EH (cell line): ENCODE measurements at regions not wholly inside any gene's neighbourhood (a gene's known extent, or its start where the extent isn't known, plus 50 kb on each side); places are given as distances from the start of the nearest gene placed in this dataset.

Source experiments
- DNase-seq: peaks from one replicate; pipeline ENCODE4 v3.0.0-alpha.2; 2015; ENCODE audit warnings: low read depth

DNA sequence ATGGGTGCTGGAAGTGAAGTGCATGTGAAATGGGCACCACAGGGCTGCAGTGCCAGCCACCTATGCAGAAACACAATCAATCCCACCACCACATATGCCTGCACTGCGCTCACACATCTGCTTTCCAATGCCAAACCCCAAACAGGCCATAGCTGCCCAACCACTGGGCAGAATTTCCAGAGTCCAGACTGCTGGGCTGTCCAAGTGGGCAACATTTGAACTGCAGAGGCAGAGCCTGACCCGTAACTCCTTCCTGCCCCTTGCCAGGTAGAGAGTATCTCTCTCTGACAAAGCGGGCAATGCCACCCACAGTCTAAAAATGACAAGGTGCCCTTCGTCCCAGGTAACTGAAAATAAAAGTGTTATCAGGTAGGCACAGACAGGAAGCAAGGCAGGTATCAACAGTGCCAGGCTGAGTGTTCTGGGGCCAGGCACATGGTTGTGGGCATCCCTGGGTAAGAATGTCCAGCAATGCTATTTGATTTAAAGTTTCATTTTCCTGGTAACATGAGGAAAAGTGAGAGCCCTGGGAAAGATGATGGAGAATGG lies 79.5 kb downstream of the FOXA2 start:
- no peak for DNase-seq

DNA sequence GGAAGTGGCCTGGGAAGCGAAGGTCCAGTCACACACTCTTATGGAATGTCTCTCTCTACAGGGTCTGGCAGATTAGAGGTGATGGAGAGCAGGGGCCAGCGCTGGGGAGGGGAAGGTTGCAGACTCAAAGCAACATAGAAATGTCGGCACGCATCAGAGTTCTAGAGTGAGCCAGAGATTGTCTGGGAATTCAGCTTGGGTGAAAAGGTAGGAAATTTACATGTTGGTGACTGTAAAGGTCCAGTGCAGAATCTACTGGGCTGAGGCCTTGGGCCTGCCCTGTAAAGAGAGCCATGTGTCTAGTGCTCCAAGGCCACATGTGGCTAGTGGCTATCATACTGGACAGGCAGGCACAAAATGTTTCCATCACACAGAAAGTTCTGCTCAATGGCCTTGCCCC lies 80.8 kb downstream of the FOXA2 start:
- DNase-seq = no peak

DNA sequence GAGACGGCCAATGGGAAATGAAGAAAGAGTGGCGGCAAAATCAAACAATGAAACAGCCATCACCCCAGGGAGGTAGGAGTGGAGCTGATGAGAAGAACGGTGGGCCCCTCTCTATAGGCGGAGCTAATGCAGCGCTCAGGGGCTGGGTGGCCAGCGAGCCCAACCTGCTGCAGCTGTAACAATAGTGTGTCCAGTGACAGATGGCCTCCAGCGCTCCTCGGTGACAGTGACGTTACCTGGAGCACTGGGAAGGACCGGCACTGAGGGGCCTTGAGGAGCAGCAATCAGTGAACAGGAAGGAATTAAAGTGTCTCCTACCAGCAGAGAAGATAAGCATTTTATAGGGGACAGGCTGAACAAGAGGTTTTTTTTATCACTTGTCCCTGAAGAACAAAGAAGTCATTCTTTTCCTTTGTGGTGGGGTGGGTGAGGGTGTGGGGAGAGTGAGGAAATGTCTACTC lies 81.6 kb downstream of the FOXA2 start:
- DNase-seq = no peak

DNA sequence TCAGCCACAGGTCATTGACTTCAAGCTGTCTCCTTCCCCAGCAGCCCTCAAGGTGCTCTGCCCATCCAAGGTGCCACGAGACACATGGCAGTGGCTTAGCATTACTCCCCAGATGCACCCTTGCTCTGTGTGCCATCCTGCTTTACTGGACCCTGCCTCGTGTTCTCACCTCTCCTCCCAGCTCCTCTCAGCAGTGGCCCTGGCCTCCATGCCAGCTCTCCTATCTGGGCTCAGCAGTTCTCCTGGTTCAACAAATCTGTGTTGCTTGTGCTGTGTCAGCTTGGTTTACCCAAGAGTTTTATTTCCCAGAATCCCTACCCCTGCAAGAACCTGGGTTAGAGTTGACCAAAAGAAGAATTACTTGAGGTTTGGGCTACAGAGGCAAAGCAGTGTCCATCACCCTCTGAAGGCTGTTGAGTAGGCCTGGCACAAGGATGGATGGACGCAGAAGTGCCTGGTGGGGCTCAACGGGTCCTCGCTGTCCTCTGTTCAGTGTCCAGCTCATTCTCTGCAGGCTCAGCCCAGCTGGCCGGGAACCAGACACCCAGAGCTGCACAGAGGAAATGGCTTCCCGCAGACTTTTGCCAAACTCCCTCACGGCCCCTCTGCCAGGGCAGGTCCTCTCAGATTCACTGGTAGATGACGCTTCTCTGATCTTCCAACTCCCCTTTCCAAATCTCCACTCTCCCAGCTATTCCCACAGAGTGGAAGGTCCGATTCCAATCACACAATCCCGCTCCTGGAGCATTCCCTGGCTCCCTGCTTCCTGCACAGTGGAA lies 82.6 kb downstream of the FOXA2 start:
- DNase-seq = no peak

DNA sequence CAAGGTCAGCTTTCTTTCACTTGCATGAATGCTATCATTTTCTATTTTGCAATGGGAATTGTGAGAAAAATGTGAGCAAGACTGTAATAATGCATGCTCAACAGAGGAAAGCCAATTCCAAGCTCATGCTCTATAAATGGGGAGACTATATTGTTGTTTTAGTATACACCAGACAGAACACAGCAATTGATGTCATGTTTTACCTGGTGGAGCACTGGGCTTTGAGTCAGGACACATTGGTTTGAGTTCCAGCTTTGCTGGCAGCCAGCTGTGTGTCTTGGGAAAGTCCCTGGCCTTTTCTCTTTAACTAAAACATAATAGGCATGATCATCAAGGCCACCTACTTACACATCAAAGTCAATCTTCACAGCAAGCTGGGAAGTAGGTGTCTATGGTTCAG lies 83.3 kb downstream of the FOXA2 start:
- no peak for DNase-seq

DNA sequence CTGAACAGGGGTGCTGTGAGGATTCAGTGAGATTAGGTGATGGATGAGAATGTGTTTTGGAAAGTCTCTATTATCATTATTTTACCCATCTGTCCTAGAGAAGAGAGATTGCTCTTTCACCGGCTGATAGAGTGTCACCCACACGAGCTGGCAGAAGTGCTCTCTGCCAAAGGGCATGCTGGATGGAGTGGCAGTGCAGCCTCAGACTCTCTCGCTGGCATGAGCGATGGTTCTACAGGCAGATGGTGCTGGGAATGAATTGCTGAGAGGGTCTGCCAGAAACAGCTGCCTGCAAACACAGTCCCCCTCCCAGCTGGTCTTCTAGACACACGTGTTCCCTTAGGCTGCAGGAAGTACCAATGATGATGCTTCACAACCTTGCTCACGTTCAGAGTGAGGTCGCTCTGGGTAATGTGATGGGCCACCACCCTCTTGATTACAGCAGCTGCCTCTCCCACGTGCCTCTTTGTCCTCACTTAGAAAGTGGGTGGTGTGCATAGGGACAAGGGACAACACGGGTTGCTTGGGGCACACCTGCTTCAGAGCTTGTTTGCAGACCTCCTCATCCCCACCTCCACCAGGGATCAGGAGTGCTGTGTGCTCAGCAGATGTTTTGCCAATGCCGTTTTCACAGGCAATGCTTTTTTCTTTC lies 84.7 kb downstream of the FOXA2 start:
- DNase-seq = no peak

DNA sequence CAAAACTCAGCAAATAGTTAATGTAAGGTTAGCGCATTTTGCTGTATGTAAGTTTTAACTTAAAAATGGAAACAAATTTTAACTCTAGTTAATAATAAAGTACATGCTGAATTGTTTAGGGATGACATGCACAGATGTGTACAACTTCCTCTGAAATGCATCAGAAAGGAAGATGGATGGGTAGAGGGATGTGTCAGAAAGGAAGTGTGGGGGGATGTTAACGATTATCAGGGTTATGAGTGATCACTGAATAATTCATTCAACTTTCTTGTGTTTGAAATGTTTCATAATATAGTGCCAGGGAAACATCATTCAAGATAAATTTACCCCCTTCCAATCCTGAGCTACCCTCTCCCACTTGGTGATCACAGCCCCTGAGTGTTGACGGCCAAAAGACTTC lies 87.6 kb downstream of the FOXA2 start:
- DNase-seq = no peak

DNA sequence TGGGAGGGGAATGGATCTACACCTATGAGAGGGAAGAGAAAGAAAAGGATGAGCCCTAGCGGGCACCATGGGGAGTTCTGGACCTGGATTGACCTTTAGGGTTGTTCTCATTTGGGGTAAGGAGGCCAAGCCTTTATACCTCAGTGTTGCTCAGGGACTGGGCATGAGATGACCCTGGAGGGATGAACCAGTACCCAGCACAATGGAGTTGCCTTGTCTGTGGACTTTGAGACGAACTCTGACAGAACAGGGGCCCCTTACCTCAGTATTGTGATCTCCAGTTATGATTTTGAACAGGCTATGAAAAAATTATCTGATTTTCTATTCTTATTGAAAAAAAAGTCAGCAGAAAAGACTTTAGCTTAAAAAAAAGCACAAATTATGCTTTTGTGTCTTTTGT lies 88.6 kb downstream of the FOXA2 start:
- DNase-seq = no peak

DNA sequence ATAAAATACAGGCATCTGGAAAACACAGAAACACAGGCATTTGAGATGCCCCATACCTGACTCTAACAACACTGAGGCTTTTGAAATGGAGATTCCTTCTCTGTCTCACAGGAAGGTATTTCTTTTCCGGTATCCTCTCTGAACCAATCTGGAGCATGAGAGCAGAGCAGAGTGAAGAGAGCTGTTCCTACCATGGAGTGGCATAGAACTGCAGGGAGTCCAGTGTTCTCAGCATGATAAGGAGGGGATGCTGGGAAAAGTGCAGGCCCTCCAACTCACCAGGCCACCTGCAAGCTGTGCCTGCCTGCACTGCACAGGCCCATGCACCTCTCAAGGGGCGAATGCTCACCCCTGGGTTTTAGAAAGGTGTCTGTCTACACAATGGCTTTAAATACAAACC lies 89.2 kb downstream of the FOXA2 start:
- DNase-seq = no peak

DNA sequence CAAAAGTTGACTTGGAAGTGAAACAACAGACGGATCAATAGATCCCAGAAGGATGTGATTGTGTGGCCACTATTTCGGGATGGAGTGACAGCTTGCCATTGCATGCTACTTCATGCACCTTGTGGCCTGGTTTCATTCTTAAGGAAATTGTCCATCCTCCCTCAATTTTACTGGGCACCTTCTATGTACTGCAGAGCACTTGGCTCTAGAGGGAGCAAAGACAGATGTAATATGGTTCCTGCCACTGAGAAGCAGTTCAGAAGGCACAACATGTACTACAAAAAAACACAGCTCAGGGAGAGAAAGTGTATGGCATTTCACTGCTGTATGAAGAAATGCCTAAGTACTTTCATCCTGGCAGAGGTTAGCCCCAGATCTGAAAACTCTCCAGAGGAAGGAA lies 91.9 kb downstream of the FOXA2 start:
- no peak for DNase-seq

DNA sequence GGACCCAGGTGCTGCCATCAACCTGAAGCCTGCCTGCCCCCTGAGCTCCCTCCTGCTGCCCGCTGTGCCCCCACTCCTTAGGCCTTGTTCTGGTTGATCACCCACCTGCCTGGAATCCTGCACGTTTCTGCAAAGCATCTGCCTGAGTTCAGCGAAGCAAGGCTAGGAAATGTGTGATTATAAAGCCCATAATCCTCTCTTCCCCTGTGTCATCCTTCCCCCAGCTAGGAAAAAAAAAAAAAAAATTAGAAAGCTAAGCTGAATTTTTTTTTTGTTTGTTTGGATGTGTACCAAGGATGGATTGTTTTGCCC lies 93.2 kb downstream of the FOXA2 start:
- no peak for DNase-seq

DNA sequence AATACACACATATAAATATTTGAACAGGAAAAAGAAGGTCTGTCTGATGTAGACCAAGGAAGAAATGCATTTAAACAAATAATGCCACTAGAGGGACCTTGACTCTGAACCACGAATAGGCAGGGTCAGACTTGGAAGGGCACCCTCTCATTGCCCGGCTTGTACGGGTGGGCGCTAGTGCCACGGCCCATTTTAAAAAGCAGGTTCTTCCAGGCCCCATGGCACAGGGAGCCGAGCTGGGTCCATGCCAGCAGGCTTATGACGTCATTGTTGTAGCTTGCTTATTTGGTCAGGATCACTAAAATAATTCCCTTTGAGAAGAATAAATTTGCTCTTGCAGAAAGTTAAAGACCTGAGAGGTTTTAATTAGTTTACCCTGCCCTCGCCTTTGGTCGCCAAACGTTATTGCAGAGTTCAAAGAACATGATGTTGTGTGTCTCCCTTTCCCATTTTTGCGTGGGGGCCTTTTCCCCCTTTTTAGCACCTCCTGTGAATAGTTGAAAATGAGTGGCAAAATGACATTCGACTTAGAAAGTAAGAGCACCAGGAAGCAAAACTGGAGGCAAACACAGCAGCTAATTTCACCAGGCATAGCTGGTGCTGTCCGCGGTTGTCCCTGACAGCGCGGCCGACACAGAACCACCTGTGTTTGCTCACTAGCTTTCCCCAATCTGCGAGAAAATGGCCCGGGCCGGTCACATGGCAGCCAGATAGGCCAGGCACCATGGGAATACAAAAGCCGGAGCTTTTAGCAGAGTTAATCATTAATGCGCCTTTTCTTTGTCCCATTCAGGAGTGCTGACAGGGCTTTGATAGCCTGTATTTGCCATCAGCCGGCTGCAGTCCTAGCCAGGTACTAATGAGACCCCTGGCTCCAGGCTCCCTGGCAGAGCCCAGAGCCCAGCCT lies 93.8 kb downstream of the FOXA2 start:
- no peak for DNase-seq

DNA sequence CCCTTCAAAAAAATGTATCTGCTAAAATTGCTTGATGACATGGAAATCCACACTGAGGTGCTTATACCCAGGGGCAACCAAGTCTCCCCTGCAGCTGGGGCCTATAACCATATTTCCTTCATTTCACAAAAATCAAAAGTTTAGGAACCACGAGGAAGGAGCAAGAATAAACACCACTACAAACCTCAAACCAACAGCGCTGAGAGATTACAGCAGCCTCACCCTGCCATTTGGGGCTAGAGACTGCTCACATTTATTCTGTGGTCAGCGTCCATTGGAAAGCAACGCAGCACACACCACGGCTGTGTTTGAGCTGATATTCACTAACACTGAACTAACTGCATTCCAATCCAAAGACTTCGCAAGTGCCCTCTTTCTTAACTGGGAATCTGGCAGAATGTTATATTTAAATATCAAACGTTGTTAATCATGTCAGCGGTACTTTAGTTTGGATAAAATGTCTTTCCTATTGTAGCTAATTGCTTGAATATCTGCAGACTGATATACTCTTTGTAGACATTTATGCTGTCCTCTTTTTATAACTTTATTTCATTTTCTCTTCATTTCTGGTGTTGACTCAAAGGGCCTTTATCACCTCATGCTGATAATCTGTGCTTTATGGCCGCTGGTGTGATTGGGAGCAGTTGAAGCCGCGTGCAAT lies 94.6 kb downstream of the FOXA2 start:
- DNase-seq = no peak

DNA sequence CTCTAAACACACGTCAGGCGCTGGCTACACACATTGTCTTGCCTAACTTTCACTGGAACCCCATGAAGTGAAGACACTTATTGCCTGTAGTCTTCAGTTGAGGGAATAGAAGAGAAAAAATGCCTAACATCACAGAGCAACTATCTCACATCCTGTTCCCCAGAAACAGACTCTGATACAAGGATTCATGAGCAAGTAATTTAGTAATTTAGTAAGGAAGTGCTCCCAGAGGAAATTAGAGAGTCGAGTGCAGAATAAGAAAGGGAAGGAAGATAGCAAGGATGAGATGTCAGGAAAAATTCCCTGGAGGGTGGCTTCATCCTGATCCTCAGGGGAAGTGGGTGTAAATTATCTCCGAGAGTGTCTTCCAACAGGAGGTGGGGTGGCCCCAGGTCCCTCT lies 104.0 kb downstream of the FOXA2 start:
- DNase-seq = no peak

DNA sequence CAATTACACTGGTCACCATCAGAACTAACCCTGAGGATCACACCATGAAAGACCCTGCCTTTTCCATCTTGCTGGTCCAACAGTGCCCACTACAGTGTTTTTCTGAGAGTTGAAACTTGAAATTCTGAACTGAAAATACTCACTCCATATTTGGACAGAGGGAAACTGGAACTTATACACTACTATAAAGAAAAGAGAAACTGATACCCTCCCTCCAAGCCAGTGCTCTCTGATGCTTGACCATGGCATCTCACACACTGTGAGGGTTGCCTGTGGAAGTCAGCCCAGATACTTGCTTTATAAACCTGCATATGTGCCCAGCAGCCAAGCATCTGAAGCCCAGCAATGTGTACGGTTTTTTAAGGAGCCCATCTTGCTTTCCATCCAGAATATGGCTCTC lies 108.7 kb downstream of the FOXA2 start:
- no peak for DNase-seq

DNA sequence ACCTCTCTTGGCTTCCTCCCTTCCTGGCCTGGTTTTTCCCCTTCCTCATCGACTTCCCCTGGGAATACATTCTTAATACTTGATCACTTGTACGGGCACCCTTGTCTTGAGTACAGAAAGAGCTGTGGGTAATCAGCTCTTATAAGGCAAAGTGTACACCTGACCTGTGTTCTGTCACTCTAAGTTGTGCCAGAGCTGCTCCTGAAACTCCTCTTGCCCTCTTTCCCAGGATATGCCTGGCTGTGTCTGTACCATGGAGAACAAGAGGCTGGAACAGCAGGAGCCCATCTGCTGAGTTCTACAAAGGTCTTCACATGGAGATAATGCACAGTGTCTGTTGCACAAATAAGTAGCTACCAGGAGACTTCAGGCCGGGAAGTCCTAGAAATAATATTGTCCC lies 110.1 kb downstream of the FOXA2 start:
- no peak for DNase-seq

DNA sequence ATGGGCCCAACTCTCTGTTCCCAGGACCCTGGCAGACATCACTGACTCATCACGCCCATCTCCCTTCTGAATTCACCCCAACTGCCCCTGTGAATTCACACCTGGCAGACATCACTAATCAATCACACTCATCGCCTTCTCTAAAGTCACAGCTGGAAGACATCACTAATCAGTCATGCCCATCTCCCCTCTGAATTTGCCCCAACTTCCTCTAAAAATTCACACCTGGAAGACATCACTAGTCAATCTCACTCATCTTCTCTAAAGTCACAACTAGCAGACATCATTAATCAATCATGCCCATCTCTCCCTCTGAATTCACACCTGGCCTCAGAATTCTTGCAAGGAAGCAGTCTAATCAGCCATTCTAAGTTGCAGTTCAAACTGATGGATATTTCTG lies 111.1 kb downstream of the FOXA2 start:
- no peak for DNase-seq

DNA sequence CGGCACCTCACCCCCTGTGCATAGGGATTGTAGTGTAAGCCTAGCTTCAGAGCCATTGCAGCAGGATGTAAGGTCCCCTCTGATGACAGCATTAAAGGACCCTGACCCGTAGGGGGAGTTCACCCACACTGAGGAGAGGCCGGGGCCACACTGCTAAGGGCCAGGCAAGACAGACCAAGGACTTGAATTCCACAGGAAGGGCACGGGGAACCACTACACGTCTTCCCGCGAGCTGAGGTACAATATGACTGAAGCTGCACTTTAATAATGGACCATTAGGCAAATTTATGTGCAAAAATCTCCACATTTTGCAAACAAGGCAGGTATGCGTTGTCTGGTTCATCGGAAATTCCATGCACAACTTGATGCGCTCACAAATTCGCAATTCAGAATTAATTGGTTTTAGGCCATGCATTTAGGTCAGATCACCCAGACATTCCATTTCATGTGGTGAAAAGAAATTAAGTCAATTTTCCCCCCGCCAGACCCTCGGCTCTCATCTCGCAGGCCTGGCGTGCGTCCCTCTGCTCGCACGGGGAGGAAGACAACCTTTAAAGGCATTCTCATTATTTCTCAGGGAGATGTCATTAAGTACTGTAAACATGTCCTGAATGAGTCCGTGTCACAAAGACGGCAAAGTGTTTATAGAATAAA lies 111.8 kb downstream of the FOXA2 start:
- DNase-seq = no peak

DNA sequence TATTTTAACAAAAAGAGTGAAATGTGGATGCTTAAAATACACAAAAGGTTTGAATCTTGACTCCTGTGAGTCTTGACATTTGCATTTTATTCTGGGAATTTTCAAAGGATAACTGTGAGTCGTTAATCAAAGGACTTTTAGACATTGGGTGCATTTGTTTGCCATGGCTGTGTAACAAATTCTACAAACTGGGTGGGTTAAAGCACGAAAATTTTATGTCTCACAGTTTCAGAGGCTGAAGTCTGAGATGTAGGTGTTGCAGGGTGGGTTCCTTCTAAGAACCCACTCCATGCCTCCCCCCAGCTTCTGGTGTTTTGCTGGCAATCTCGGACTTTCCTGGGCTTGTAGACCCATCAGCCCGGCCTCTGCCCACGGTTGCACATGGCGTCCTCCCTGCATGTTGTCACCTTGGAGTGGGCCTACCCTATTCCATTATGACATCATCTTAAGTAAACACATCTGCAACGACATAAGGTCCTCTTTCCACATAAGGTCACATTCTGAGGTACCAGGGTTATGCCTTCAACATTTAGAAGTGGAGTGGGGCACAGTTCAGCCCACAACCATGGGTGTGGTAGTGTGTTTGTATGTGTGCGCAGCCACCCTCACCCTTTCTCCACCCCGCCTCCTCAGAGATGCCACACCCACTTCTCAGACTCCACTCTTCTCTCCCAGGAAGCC lies 113.1 kb downstream of the FOXA2 start:
- no peak for DNase-seq

DNA sequence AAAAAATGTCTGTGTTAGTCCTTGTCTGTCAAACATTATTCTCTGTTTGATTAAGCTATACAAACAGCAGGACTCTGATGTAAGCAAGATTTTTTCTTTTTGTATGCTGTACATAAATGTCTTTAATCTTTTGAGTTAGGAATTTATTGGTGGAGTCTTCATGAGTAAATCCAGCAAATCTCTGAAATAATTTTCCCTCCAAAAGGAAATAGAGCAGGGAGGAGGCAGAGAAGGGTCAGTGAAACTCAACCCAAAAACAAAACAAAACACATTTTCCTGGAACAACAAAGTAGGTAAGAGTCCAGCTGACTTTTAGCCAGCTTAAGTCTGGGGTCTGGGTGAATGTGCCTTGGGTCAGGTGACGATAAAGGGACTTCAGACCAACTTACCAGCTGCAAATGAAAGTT lies 113.7 kb downstream of the FOXA2 start:
- no peak for DNase-seq
